T-helper 2 cell (primary cell): ENCODE measurements at regions not wholly inside any gene's neighbourhood (a gene's known extent, or its start where the extent isn't known, plus 50 kb on each side); places are given as distances from the start of the nearest gene placed in this dataset.

Source experiments
- DNase-seq, 5 experiments: peaks; one replicate each; pipeline versions ENCODE4 v3.0.0 to v3.0.0-alpha.2; 2012 to 2022

- no peak for DNase-seq
These were observed 50.2 kb upstream of the RUNX1 start for GRCh38 chr21:35099310-35099709.
